Sigmoid colon (tissue), 4 donors: ENCODE measurements at regions not wholly inside any gene's neighbourhood (a gene's known extent, or its start where the extent isn't known, plus 50 kb on each side); places are given as distances from the start of the nearest gene placed in this dataset.

Experiments used
- CTCF ChIP-seq, 4 experiments: fragments of 450-650 bp in 3 of 4; fragments of 200-600 bp in 1 of 4; IDR thresholded peaks; one replicate each; pipeline ENCODE4 v1.5.1; 2016 to 2019; ENCODE audit warnings: antibody characterized with exemption in 4 of 4, mild to moderate bottlenecking in 3 of 4, moderate library complexity in 2 of 4
- POLR2A ChIP-seq, 2 donors: fragments of 450-650 bp; IDR thresholded peaks; one replicate each; pipeline ENCODE4 v1.6.1; 2016; ENCODE audit warnings: antibody characterized with exemption in 2 of 2, mild to moderate bottlenecking in 2 of 2, moderate library complexity in 2 of 2
- POLR2AphosphoS5 ChIP-seq, 4 donors: sonication (generic); formaldehyde crosslinking; IDR thresholded peaks; one replicate each; pipeline ENCODE4 v1.6.1; 2017; ENCODE audit warnings: antibody characterized with exemption in 4 of 4

- TF ChIP-seq CTCF (IDR thresholded peaks at IDR 0.05) (no peak), POLR2A (IDR thresholded peaks at IDR 0.05) (no peak), POLR2AphosphoS5 (IDR thresholded peaks at IDR 0.05) (no peak)
These were observed 118.8 kb downstream of the GYPC start for GRCh38 chr2:126774761-126775160.
